GM13976 (cell line): ENCODE measurements at regions not wholly inside any gene's neighbourhood (a gene's known extent, or its start where the extent isn't known, plus 50 kb on each side); places are given as distances from the start of the nearest gene placed in this dataset.

Experiments used
- DNase-seq: peaks from one replicate; pipeline ENCODE4 v3.0.0; 2012; ENCODE audit warnings: low spot score
- CTCF ChIP-seq: IDR thresholded peaks from 2 replicates; pipeline ENCODE4 v1.5.1; 2012; ENCODE audit warnings: borderline replicate concordance, mild to moderate bottlenecking; ENCODE audit not compliant: insufficient read depth; ENCODE audit errors: extremely low read depth, missing control alignments, control extremely low read depth
- in situ Hi-C: fragments of 300-500 bp; cut with MboI; formaldehyde crosslinking; loops from one replicate; pipeline ENCODE4 v1.12.0; 2022; ENCODE audit warnings: low sequenced_read_pairs, mixed read lengths, inconsistent platforms; ENCODE audit not compliant: unreplicated experiment

GRCh38 chr5:66538531-66538930, 57.7 kb upstream of the MAST4 start:
- in situ Hi-C loops = no loop called here
- no peak for TF ChIP-seq CTCF
- DNase-seq = no peak

GRCh38 chr5:66540078-66540477, 56.1 kb upstream of the MAST4 start:
- DNase-seq = no peak
- TF ChIP-seq CTCF = no peak
- in situ Hi-C loops = no loop called here

GRCh38 chr5:66542711-66543110, 53.5 kb upstream of the MAST4 start:
- TF ChIP-seq CTCF = no peak
- in situ Hi-C loops = no loop called here
- no peak for DNase-seq
